Skin epidermis (tissue), 12 donors: ENCODE measurements at regions not wholly inside any gene's neighbourhood (a gene's known extent, or its start where the extent isn't known, plus 50 kb on each side); places are given as distances from the start of the nearest gene placed in this dataset.
"Not testable (repeated sequence)": the region's sequence is repeated elsewhere in the genome, so short reads cannot be mapped to it uniquely, and the experiment has no call there.

Experiments used
- H3K27ac ChIP-seq, 21 experiments: fragments of 200-600 bp; sonication (generic) in 11 of 21; one replicate each; pipeline ENCODE4 v1.5.0; 2020; ENCODE audit warnings: mild to moderate bottlenecking in 3 of 21, inconsistent platforms in 2 of 21, moderate library complexity in 2 of 21
- H3K4me3 ChIP-seq, 7 experiments: fragments of 200-600 bp; sonication (generic) in 2 of 7; one replicate each; pipeline ENCODE4 v1.5.0; 2020; ENCODE audit warnings: inconsistent platforms in 2 of 7, mild to moderate bottlenecking in 2 of 7, moderate library complexity in 1 of 7

DNA sequence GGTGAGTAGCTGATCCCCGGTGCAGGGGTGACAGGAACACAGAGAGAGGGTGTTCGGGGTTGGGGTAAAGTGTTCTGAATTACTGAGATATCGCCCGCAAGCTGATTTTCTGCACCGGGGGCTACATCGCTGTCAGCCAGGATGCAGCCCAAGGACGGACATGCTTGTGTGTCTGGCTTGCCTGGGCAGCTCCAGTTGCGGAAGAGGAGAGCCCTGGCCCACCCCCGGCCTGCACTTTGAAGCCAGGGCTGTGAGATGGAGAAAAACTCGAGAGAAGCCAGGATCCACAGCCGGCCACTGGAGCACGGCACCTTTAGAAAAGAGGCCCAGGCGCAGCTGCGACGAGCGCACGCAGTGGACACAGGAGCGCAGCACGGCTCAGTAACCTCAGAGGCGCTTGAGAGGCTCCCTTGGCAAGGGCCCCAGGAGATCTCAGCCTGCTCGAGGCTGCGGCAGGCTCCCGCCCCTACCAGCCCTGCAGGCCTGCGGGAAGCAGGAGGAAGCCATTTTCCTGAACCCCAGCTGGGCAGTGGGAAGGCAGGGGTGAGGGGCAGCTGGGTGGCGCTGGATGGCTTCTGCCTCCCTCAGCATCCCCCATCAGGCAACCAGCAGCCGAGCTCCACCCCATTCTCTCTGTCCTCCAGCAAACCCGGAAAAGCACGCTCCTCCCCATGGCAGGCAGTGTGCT is 59.2 kb downstream of the C9orf50 start:
- Histone ChIP-seq H3K27ac (no peak overlapping the region), H3K4me3 (no peak overlapping the region)

DNA sequence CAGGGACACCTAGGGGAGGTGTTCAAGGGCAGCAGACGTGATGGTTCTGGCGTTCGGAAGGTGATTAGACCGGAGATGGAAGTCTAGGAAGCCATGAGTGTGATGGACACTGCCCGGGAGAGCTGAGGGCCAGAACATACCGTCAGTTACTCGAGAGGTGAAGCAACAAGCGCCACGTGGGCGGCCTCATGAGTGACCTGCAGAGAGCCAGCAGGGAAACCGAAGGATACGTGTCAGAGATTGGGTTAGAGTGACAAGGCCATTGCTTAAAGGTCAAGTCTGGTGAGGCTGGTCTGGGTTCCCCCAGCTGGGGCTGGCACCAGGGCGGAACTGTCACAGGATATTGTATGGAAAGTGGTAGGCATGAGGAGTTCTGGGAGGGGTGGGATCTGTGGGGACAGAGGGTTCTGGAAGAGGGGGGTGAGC is 60.0 kb downstream of the C9orf50 start:
- no peak overlapping the region for H3K27ac ChIP-seq
- H3K4me3 ChIP-seq: no peak overlapping the region

DNA sequence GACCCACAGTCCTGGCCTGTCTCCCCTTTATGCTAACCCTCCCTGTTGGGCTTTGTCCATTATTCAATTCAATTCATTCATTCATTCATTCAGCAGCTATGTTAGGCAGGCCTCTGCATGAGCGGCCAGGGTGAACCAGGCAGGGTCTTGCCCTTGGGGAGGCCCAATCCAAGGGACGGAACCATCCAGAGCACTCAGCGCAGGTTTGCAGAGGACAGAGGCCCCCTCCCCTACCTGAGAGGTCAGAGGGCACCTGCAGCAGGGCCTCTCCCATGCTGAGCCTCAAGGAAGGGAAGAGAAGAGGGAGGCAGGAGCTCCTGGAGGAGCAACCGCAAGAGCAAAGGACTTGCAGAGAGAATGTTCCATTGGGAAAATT is 61.4 kb downstream of the C9orf50 start:
- Histone ChIP-seq H3K4me3 (no peak overlapping the region), H3K27ac (no peak overlapping the region)

DNA sequence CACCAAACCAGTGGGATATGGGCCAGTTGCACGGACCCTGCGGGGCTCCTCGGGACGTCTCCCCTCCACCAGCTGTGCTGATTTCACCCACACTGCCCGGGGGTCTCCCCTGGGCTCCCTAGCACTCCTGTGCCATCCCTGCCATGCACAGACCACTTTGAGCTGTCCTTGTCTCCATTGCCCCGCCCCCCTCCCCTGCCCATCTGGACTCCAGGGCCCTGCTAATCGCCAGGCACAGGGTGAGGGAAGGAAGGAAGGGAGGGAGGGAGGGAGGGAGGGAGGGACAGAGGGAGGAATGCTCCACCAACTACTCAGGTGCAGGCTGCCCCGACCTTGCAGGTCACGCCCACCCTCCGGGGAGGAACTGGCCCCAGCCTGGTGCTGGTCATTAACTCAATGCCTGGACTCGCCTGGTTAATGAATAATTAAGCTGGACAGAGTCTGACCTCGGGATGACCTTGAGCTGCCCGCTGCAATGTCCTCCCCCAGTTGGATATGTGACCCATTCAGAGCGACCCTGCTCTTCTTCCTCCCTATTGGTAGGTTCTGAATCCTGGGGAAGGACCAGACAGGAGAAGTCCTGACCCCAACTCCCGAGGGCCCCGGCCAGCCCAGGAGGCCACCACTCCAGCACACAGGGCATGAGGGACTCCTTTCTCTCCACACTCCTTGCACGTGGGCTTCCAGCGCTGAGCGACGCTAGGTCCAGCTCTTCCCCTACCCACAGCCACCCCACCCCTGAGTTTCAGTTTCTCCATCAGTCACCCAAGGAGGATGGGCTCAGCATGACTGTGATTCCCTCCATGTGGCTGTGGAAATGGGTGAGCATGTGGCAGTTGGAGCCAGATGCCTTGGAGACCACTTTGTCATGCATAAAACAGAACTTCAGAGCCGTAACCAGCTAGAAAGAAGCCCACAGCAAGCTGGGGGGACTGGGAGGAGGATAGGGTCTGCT is 62.1 kb downstream of the C9orf50 start:
- H3K4me3 ChIP-seq: no peak overlapping the region
- H3K27ac ChIP-seq: no peak overlapping the region

DNA sequence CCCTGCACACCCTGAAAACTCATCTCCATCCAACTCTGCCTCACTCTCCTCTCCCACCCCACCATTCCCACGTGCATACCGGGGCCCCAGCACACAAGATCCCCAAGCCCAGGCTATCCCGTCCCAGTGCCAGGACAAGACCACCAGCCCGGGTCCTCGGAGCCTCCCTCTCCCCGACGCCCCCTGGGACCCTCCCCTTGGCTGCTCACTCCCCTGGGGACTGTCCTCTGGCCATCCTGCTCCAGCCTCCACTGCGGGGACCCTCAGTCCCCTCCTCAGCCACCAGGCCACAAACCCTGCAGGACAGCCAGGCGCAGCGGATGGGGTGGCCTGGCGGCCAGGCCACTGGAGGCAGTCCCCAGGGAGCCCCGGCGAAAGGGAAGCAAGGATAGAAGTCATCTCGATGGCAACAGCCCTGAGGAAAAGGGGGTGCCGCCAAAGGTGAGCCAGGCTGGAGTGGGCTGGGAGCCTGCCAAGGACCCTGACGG is 62.8 kb downstream of the C9orf50 start:
- H3K27ac ChIP-seq: no peak overlapping the region
- H3K4me3 ChIP-seq: no peak overlapping the region

DNA sequence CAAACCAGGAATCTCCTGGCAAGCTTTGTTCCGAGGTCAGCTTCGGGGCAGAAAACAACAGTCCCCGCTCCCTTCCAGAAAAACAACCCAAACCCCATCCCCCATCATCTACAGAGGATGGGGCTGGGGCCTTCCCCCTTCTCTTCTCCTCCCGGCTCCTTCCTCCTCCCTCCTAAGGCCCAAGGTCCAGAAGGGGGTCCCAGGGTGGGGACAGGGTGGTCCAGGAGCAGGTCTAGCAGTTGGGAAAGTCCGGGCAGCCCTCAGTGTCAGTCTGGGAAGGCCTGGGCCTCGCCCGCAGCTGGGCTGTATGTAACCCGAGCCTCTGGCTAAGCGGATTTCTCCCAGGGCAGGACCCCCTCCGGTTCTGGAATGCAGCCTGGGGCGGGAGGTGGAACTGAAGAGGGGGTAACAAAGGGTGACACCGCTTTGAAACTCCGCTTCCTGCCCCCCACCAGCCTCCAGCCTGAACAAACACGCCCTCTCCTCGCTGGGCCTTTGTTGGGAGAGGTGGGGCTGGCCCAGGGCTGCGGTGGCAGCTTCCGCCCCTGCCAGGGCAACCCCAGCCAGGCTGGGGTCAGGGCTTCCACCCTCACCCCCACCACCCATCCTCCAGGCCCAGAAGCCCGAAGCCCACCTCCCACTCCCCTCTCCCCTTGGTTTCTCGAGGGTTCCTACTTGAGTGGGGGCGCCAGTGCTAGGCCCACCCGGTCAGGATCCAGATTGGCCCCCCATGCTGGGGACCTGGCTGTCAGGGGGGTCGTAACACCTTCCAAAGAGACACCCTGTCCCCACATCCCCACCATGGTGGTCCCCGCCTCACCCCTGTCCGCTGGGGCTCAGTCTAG is 63.5 kb downstream of the C9orf50 start:
- no peak overlapping the region for H3K4me3 ChIP-seq
- H3K27ac ChIP-seq: peak overlapping the region in 2 of 21 experiments; percentile 30 to 36

DNA sequence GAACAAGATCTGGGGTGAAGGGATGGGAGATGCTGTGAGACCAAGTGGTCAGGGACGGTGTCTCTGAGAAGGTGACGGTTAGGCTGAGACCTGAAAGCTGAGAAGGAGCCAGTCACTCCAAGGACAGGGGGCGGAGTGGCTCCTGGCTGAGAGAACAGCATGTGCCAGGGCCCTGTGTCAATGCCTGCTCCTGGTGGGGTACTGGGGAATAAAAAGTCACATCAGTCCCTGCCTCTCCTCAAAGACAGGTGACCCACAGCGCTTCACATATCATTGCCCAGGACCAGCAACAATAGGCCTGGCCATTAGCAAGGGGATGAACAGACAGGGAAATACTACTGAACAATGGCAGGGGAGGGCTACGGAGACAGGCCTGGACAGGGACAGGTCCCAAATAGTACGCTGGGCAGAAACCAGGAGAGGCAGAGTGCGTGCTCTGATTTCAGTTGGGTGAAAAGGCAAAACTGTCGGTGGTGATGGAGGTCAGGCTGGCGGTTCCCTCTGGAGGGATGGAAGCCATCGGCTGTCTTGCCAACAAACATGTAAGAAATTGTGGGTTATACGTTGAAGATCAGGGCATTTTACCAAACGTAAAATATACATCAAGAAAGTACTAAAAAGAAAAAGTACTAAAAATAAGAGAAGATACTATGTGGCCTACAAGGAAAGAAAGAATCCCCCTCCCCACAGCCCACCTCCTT is 64.3 kb downstream of the C9orf50 start:
- no peak overlapping the region for H3K27ac ChIP-seq
- no peak overlapping the region for H3K4me3 ChIP-seq

DNA sequence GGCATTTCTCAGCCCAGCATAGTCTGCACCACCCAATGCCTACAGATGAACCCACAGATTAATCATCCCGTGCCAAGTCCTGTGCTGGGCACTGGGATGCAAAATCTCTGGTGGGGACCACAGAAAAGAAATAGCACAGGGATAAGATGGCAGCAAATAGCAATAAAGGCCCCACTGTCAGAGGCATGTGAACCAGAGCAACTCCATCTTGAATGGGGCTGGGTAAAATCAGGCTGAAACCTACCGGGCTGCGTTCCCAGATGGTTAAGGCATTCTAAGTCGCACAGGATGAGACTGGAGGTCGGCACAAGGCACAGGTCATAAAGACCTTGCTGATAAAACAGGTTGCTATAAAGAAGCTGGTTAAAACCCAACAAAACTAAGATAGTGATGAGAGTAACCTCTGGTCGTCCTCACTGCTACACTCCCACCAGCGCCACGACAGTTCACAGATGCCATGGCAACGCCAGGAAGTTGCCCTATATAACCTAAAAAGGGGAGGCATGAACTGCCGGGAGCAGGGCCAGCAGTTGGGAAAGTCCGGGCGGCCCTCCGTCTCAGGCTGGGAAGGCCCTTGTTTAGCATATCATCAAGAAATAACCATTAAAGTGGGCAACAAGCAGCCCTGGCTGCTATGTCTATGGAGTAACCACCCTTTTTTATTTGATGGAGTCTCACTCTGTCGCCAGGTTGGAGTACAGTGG is 65.2 kb downstream of the C9orf50 start:
- H3K27ac ChIP-seq: no peak overlapping the region
- H3K4me3 ChIP-seq: no peak overlapping the region

DNA sequence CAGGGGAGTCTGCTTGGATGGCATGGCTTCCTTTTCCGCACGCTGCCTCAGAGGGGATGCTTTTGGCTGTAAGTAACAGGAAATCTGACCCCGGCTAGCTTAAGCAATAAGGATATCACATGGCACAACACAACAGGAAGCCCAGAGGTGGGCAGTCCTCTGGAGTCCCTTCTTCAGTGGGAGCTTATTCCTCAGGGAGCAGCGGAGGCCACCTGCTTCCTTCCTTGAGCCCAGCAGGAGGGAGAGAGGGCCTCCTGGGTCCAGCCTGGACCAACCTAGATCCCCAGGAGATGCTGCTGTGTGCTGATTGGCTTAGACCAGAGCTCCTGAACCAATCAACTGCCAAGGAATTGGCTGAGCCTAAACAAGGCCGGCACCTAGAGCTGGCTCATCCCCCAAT is 66.3 kb downstream of the C9orf50 start:
- Histone ChIP-seq H3K4me3 (no peak overlapping the region), H3K27ac (no peak overlapping the region)

DNA sequence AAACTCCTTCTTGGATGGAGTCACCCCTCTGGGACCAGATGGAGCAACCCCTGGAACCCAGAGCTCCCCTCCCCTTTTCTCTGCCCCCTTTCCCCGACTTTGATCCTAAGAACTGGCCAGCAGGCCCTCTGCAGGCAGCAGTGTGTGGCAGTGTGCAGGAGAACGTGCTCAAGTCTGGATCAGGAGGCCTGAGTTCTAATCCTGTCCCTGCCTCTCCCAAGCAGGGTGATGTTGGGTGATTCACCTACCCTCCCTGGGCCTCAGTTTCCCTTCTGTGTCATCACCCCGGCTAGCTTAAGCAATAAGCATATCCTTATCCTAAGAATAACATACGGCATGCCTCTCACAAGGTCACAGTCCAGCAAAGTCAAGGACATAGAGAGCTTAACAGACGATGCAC is 67.6 kb downstream of the C9orf50 start:
- H3K4me3 ChIP-seq: no peak overlapping the region
- H3K27ac ChIP-seq: no peak overlapping the region

DNA sequence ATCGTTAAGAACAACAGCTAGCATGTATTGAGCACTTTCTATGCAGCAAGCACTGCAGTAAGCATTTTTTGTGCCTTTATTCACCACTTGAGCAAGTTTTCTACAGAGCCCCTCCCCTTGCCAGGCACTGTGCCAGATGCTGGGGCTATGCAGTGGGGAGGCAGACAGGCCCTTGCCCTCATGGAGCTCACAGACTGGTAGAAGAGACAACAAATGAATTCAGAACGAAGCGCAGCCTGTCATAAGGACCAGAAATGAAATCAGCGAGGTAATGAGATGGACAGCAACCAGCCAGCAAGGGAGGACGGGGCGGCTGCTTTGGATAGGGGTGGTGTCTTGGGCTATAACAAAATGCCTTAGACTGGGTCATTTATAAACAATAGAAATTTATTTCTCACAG is 68.8 kb downstream of the C9orf50 start:
- peak overlapping the region in 1 of 21 experiments; percentile 1 for H3K27ac ChIP-seq
- no peak overlapping the region for H3K4me3 ChIP-seq

DNA sequence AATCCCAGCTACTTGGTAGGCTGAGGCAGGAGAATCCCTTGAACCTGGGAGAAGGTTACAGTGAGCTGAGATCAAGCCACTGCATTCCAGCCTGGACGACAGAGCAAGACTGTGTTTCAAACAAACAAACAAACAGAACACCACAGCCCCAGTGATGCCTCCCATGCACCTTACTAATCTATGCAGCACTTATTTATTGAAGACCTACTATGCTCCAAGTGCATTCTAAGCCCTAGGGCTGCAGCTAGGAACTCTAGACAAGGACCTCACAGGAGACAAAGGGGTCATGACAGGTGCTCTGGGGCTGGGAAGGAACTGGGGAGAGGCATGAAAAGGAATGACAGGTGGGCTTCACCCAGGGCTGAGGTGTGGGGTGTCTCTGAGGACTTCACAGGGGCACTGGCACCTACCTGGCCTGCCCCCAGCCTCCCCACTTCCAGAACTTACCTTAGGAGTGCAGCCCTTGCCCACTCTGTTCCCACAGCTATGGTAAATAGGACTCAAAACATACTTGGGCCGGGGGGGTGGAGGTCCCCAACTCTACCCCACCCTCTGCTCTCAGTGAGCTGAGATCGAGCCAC is 69.4 kb downstream of the C9orf50 start:
- H3K4me3 ChIP-seq: no peak overlapping the region
- H3K27ac ChIP-seq: peak overlapping the region in 1 of 21 experiments; percentile 1

DNA sequence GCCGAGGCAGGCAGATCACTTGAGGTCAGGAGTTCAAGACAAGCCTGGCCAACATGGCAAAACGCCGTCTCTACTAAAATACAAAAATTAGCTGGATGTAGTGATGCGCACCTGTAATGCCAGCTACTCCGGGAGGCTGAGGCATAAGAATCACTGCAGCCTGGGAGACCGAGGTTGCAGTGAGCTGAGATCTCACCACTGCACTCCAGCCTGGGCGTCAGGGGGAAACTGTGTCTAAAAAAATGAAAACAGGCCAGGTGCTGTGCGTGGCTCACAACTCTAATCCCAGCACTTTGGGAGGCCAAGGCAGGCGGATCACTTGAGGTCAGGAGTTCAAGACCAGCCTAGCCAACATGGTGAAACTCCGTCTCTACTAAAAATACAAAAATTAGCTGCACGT is 69.9 kb downstream of the C9orf50 start:
- H3K27ac ChIP-seq: peak overlapping the region in 2 of 21 experiments; percentile 62 to 88

DNA sequence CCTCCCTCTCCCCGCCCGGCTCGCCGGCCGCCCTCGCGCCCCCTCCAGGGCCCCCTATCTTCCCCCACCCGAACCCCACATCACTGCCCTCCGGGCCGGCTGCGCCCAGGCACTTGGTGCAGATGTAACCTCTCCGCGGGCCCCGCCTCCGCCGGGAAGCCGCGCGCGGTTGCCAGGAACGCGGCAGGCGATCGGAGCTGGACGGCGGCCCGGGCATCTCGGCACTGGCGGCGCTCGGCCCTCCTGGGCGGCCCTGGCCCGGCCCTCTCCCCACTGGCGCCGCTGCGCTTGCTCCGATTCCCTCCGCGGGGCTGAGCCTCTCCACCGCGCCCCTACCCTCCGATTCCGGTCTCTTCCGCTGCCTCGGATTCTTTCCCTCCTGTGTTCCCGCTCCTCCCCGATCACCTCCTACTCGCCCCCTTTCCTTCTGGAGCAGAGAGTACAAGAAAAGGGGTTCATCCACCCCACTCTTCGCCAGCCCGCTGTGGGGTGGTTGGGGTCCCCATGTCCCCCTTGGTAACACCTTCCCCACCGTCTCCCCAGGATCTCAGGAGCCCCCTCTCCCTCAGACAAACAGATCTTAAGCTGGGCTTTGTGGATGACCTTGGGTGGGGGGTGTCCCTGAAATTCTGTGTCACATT is 70.6 kb downstream of the C9orf50 start:
- Histone ChIP-seq H3K27ac (peak overlapping the region in 20 of 21 experiments; percentile 35 to 94 (median 80)), H3K4me3 (peak overlapping the region; percentile 21 to 40 (median 32))

More for the DNA sequence above, 69.9 kb downstream of the C9orf50 start:
- H3K4me3 ChIP-seq: not testable (repeated sequence)

DNA sequence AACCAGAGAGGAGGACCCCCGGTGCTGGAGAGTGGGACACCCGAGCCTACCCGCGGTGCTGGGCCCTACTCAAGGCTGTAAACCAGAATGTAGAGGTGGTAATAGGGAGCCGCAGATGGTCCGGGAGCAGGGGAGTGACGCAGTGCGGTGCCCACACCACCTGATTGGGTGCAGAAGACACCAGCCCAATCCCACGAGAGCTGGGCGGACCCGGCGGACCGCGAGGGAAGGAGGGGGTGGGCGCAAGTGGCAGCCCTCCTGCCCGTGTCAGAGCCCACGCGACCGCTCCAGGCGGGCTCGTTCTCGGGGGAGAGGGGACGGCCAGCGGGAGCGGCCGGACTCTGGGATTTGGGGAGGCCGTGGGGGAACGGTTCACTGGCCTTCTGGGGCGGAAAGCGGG is 71.2 kb downstream of the C9orf50 start:
- H3K27ac ChIP-seq: peak overlapping the region in 20 of 21 experiments; percentile 35 to 94 (median 80)
- peak overlapping the region; percentile 21 to 40 (median 32) for H3K4me3 ChIP-seq

DNA sequence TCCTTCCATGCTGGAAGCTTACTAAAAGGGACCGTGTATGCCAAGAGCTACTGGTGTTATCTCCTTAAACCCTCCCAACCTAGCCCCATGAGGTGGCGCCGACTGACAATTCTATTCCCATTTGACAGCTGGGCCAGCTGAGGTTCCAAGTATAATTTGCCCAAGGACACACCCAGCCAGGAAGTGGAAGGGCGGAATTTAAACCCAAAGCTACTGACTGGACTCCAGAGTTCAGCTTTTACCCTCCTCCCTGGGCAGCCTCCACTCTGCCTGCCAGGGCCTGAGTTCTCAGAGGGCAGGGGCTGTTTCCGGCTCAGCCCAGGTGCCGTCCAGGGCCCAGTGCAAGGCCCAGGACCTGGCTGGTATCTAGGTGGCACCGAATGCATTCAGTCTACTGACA is 71.8 kb downstream of the C9orf50 start:
- peak overlapping the region in 15 of 21 experiments; percentile 58 to 94 (median 81) for H3K27ac ChIP-seq
- H3K4me3 ChIP-seq: peak overlapping the region in 2 of 7 experiments; percentile 39 to 40

DNA sequence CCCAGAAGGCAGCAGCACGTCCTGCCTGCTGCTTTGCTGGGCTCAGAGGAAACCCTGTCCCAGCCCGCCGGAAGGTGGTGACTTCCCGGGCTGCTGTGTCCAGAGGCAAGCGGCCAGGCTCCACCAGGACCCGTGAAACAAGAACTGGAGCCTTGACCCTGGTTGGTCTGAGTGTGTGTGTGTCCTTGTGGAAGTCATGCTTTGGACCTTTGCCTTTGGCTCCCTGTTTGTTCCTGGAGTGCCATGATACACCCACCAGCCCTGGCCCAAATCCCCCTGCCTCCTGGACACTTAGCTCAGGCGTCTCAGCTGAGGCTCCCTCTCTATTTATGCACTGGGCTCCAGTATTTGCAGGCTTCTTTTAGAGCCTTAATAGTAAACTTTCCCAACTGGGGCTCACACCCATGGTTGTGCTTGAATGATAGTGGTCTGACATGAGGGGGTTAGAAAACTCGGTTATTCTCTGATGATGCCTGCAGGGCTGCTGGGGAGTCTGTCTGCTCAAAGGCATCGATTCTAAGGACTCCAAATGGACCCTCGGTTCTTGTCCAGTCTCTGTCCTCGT is 72.2 kb downstream of the C9orf50 start:
- peak overlapping the region in 10 of 21 experiments; percentile 70 to 94 (median 84) for H3K27ac ChIP-seq
- H3K4me3 ChIP-seq: no peak overlapping the region
